ENCODE measurements at regions not wholly inside any gene's neighbourhood (a gene's known extent, or its start where the extent isn't known, plus 50 kb on each side); places are given as distances from the start of the nearest gene placed in this dataset.

DNA sequence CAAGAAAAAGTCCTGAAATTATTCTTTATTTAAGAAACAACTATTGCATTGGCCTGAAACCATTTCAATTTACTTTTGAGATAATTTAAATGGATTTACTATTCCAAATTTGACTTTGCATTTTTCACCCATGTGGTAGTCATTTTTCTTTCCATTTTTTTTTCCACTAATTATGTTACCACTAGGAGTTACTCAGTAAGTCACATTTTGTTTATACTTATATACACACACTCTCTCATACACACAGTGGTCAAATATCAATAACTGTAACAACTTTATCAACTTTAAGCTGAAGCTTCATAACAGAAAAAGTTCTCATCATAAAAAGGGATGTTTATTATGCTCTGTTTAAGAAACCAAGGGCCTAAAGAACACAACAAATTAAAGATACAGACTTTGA is 222.8 kb downstream of the SIPA1L2 start:
- TF ChIP-seq, protein P1, sequence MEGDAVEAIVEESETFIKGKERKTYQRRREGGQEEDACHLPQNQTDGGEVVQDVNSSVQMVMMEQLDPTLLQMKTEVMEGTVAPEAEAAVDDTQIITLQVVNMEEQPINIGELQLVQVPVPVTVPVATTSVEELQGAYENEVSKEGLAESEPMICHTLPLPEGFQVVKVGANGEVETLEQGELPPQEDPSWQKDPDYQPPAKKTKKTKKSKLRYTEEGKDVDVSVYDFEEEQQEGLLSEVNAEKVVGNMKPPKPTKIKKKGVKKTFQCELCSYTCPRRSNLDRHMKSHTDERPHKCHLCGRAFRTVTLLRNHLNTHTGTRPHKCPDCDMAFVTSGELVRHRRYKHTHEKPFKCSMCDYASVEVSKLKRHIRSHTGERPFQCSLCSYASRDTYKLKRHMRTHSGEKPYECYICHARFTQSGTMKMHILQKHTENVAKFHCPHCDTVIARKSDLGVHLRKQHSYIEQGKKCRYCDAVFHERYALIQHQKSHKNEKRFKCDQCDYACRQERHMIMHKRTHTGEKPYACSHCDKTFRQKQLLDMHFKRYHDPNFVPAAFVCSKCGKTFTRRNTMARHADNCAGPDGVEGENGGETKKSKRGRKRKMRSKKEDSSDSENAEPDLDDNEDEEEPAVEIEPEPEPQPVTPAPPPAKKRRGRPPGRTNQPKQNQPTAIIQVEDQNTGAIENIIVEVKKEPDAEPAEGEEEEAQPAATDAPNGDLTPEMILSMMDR (optimal IDR thresholded peaks at IDR 0.05 in 1 of 3, IDR thresholded peaks at IDR 0.05 in 1 of 3, conservative IDR thresholded peaks at IDR 0.05 in 1 of 3; ENCODE audit: extremely low read depth in 1 of 3, insufficient read depth in 2 of 3, low read length in 3 of 3), result no peak
- TF ChIP-seq EZH2 (IDR thresholded peaks at IDR 0.05; ENCODE audit: low read length), result no peak

Data from keratinocyte (primary cell).